Parathyroid adenoma (tissue), 2 donors: ENCODE measurements at regions not wholly inside any gene's neighbourhood (a gene's known extent, or its start where the extent isn't known, plus 50 kb on each side); places are given as distances from the start of the nearest gene placed in this dataset.

Experiments used
- H2AFZ ChIP-seq: fragments of 300-600 bp; sonication (generic); one replicate; pipeline ENCODE4 v1.7.0; 2017; ENCODE audit warnings: antibody characterized with exemption, mild to moderate bottlenecking
- H3K27ac ChIP-seq: fragments of 300-600 bp; sonication (generic); one replicate; pipeline ENCODE4 v1.7.0; 2017
- H3K27me3 ChIP-seq: fragments of 300-600 bp; sonication (generic); one replicate; pipeline ENCODE4 v1.7.0; 2017; ENCODE audit warnings: low read length; ENCODE audit not compliant: control insufficient read depth, insufficient read depth
- H3K36me3 ChIP-seq: fragments of 300-600 bp; sonication (generic); one replicate; pipeline ENCODE4 v1.7.0; 2017; ENCODE audit warnings: low read length; ENCODE audit not compliant: control insufficient read depth, insufficient read depth
- H3K4me1 ChIP-seq: fragments of 300-600 bp; sonication (generic); one replicate; pipeline ENCODE4 v1.7.0; 2017; ENCODE audit warnings: control low read depth
- H3K4me2 ChIP-seq: fragments of 300-600 bp; sonication (generic); one replicate; pipeline ENCODE4 v1.7.0; 2017; ENCODE audit warnings: low read length
- H3K4me3 ChIP-seq: fragments of 300-600 bp; sonication (generic); one replicate; pipeline ENCODE4 v1.7.0; 2017; ENCODE audit warnings: low read depth, low read length
- H3K79me2 ChIP-seq: fragments of 300-600 bp; sonication (generic); one replicate; pipeline ENCODE4 v1.7.0; 2017; ENCODE audit warnings: control low read depth
- H3K9ac ChIP-seq: fragments of 300-600 bp; sonication (generic); one replicate; pipeline ENCODE4 v1.7.0; 2017; ENCODE audit warnings: mild to moderate bottlenecking
- H3K9me3 ChIP-seq: fragments of 300-600 bp; sonication (generic); one replicate; pipeline ENCODE4 v1.7.0; 2017; ENCODE audit warnings: low read length; ENCODE audit not compliant: control insufficient read depth
- CTCF ChIP-seq: fragments of 300-600 bp; sonication (generic); IDR thresholded peaks from one replicate; pipeline ENCODE4 v1.7.0; 2017; ENCODE audit warnings: antibody characterized with exemption, mild to moderate bottlenecking
- donor health status: primary hyperparathyroidism.

- H3K79me2 ChIP-seq: no peaks in the 10 kb centered on the region
- no peaks in the 10 kb centered on the region for H3K4me1 ChIP-seq
- no peak overlapping the region for H2AFZ ChIP-seq
- H3K4me3 ChIP-seq: no peak overlapping the region
- no peak overlapping the region for H3K4me2 ChIP-seq
- no peak overlapping the region for H3K27ac ChIP-seq
- no peaks in the 10 kb centered on the region for H3K27me3 ChIP-seq
- H3K36me3 ChIP-seq: no peaks in the 10 kb centered on the region
- H3K9me3 ChIP-seq: no peaks in the 10 kb centered on the region
- no peak overlapping the region for H3K9ac ChIP-seq
- TF ChIP-seq CTCF: no peak
Observed at GRCh38 chr15:72907733-72908132, 124.2 kb upstream of the ADPGK start.

- Histone ChIP-seq H3K27ac (no peak overlapping the region), H3K79me2 (no peaks in the 10 kb centered on the region), H3K9ac (no peak overlapping the region), H3K4me2 (no peak overlapping the region), H3K4me1 (no peaks in the 10 kb centered on the region), H3K36me3 (no peaks in the 10 kb centered on the region), H3K9me3 (no peaks in the 10 kb centered on the region), H3K4me3 (no peak overlapping the region), H3K27me3 (no peaks in the 10 kb centered on the region), H2AFZ (no peak overlapping the region)
- no peak for TF ChIP-seq CTCF
Observed at GRCh38 chr15:72902919-72903260, 119.3 kb upstream of the ADPGK start.

GRCh38 chr15:72902245-72902918 lies 118.8 kb upstream of the ADPGK start:
- Histone ChIP-seq H3K27ac (no peak overlapping the region), H3K4me2 (no peak overlapping the region), H3K4me3 (no peak overlapping the region), H2AFZ (no peak overlapping the region), H3K27me3 (no peaks in the 10 kb centered on the region), H3K36me3 (no peaks in the 10 kb centered on the region), H3K4me1 (no peaks in the 10 kb centered on the region), H3K79me2 (no peaks in the 10 kb centered on the region), H3K9me3 (no peaks in the 10 kb centered on the region), H3K9ac (no peak overlapping the region)
- no peak for TF ChIP-seq CTCF

DNA sequence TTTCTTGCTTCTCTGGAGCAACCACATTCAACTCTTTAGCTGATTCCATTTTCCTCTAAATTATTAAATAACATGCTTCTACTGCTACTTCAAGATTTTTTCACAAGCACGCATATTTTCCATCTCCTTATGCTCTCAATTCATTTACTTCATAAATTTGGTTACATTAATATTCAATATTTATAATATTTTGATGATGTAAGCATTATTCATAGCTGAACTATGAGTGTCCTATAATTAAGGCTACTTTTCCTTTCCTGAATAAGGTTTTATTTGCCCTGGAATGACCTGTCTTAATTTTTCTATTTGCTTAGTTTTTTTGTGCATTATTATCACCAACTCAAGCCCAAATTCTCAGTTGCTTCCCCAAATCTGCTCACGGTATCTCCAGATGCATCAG lies 109.4 kb upstream of the ADPGK start:
- H3K4me1 ChIP-seq: no peaks in the 10 kb centered on the region
- no peak overlapping the region for H3K9ac ChIP-seq
- no peaks in the 10 kb centered on the region for H3K79me2 ChIP-seq
- no peak overlapping the region for H3K4me3 ChIP-seq
- H2AFZ ChIP-seq: no peak overlapping the region
- H3K9me3 ChIP-seq: no peaks in the 10 kb centered on the region
- no peak overlapping the region for H3K27ac ChIP-seq
- H3K27me3 ChIP-seq: no peaks in the 10 kb centered on the region
- no peak overlapping the region for H3K4me2 ChIP-seq
- no peak for TF ChIP-seq CTCF
- H3K36me3 ChIP-seq: no peaks in the 10 kb centered on the region

DNA sequence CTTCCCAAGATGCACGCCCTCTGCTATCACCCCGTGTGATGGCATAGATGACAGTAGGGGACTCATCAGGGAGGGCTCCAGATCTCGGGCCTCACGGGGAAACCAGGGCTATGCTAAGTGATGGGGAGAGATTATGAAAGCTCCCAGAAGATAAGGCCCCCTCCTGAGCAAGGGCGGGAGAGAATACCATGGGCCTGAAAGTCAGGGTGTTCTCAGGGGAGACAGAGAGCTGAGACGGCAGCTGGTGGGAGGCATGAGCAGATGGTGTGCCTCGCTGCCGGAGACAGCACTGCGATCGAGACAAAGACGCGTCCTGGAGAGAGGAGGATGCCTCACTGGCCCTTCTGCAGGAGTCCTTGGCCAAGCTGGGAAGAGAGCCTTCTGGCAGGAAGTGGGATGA lies 106.5 kb upstream of the ADPGK start:
- no peaks in the 10 kb centered on the region for H3K79me2 ChIP-seq
- H2AFZ ChIP-seq: no peak overlapping the region
- no peak overlapping the region for H3K9ac ChIP-seq
- TF ChIP-seq CTCF: no peak
- no peaks in the 10 kb centered on the region for H3K27me3 ChIP-seq
- no peak overlapping the region for H3K4me2 ChIP-seq
- no peaks in the 10 kb centered on the region for H3K36me3 ChIP-seq
- H3K9me3 ChIP-seq: no peaks in the 10 kb centered on the region
- H3K27ac ChIP-seq: no peak overlapping the region
- H3K4me3 ChIP-seq: no peak overlapping the region
- no peaks in the 10 kb centered on the region for H3K4me1 ChIP-seq
